Jurkat, Clone E6-1 (cell line): ENCODE measurements at regions not wholly inside any gene's neighbourhood (a gene's known extent, or its start where the extent isn't known, plus 50 kb on each side); places are given as distances from the start of the nearest gene placed in this dataset.
"Not testable (repeated sequence)": the region's sequence is repeated elsewhere in the genome, so short reads cannot be mapped to it uniquely, and the experiment has no call there.

ENCODE experiments used
- DNase-seq: peaks from one replicate; pipeline ENCODE4 v3.0.0-alpha.2; 2011; ENCODE audit warnings: low read depth, low spot score
- H3K4me3 ChIP-seq: 2 replicates; pipeline ENCODE4 v1.5.1; 2011; ENCODE audit warnings: mild to moderate bottlenecking, low read length, control low read depth, moderate library complexity

GRCh38 chr9:27668280-27668679 is 95.0 kb upstream of the C9orf72 start:
- no peak for DNase-seq
- no peak overlapping the region for H3K4me3 ChIP-seq

- no peak for DNase-seq
- no peak overlapping the region for H3K4me3 ChIP-seq
Observed at GRCh38 chr9:27671636-27672035, 98.4 kb upstream of the C9orf72 start.

- no peak overlapping the region for H3K4me3 ChIP-seq
- no peak for DNase-seq
Observed at GRCh38 chr9:27672718-27673117, 99.4 kb upstream of the C9orf72 start.

- no peak overlapping the region for H3K4me3 ChIP-seq
- DNase-seq = no peak
Observed at GRCh38 chr9:27673641-27674040, 100.4 kb upstream of the C9orf72 start.

GRCh38 chr9:27675354-27675753 is 102.1 kb upstream of the C9orf72 start:
- DNase-seq = no peak
- H3K4me3 ChIP-seq = no peak overlapping the region

- no peak overlapping the region for H3K4me3 ChIP-seq
- no peak for DNase-seq
Observed at GRCh38 chr9:27676827-27677226, 103.5 kb upstream of the C9orf72 start.

GRCh38 chr9:27679338-27679737 is 106.1 kb upstream of the C9orf72 start:
- no peak overlapping the region for H3K4me3 ChIP-seq
- DNase-seq = no peak

GRCh38 chr9:27683181-27683580 is 109.9 kb upstream of the C9orf72 start:
- no peak for DNase-seq
- no peak overlapping the region for H3K4me3 ChIP-seq

GRCh38 chr9:27688954-27689353 is 115.7 kb upstream of the C9orf72 start:
- no peak overlapping the region for H3K4me3 ChIP-seq
- no peak for DNase-seq

GRCh38 chr9:27690816-27691215 is 117.5 kb upstream of the C9orf72 start:
- DNase-seq = not testable (repeated sequence)

GRCh38 chr9:27699621-27700020 is 126.3 kb upstream of the C9orf72 start:
- no peak for DNase-seq
- H3K4me3 ChIP-seq = no peak overlapping the region

More at GRCh38 chr9:27690816-27691215, 117.5 kb upstream of the C9orf72 start:
- not testable (repeated sequence) for H3K4me3 ChIP-seq

- no peak for DNase-seq
- no peak overlapping the region for H3K4me3 ChIP-seq
Observed at GRCh38 chr9:27701016-27701415, 127.7 kb upstream of the C9orf72 start.

- no peak for DNase-seq
Observed at GRCh38 chr9:27701587-27701986, 128.3 kb upstream of the C9orf72 start.

GRCh38 chr9:27703216-27703980 is 130.1 kb upstream of the C9orf72 start:
- no peak for DNase-seq

More at GRCh38 chr9:27701587-27701986, 128.3 kb upstream of the C9orf72 start:
- H3K4me3 ChIP-seq = no peak overlapping the region

GRCh38 chr9:27711241-27711640 is 138.0 kb upstream of the C9orf72 start:
- no peak overlapping the region for H3K4me3 ChIP-seq
- no peak for DNase-seq

More at GRCh38 chr9:27703216-27703980, 130.1 kb upstream of the C9orf72 start:
- no peak overlapping the region for H3K4me3 ChIP-seq

GRCh38 chr9:27712806-27713205 is 139.5 kb upstream of the C9orf72 start:
- H3K4me3 ChIP-seq = no peak overlapping the region
- DNase-seq = no peak

- DNase-seq = no peak
- H3K4me3 ChIP-seq = no peak overlapping the region
Observed at GRCh38 chr9:27714388-27714787, 141.1 kb upstream of the C9orf72 start.

GRCh38 chr9:27715651-27716050 is 142.4 kb upstream of the C9orf72 start:
- H3K4me3 ChIP-seq = no peak overlapping the region
- DNase-seq = no peak

GRCh38 chr9:27717991-27718390 is 144.7 kb upstream of the C9orf72 start:
- no peak for DNase-seq

GRCh38 chr9:27719711-27720110 is 146.4 kb upstream of the C9orf72 start:
- DNase-seq = no peak
- no peak overlapping the region for H3K4me3 ChIP-seq

More at GRCh38 chr9:27717991-27718390, 144.7 kb upstream of the C9orf72 start:
- H3K4me3 ChIP-seq = no peak overlapping the region

- H3K4me3 ChIP-seq = no peak overlapping the region
- no peak for DNase-seq
Observed at GRCh38 chr9:27722866-27723265, 149.6 kb upstream of the C9orf72 start.
